K562 (cell line): ENCODE measurements at regions not wholly inside any gene's neighbourhood (a gene's known extent, or its start where the extent isn't known, plus 50 kb on each side); places are given as distances from the start of the nearest gene placed in this dataset.

Experiments used
- ATAC-seq: fragments of 200-7000 bp; cut with Tn5 transposase; 3 replicates; pipeline ENCODE4 v1.9.1; 2020; ENCODE audit warnings: moderate library complexity
- BruUV-seq: library from RNA; stranded (reverse); fragments of 400-500 nt; replicated peaks from 2 replicates; lab custom pipeline; 2021; lab: Mats Ljungman, UMichigan
- CTCF ChIA-PET: fragments of 300-600 bp; formaldehyde crosslinking; extraction: SDS; loops from one replicate; lab custom pipeline; 2021; ENCODE audit warnings: low intra/inter-chr PET ratio; lab: Yijun Ruan, JAX
- POLR2A ChIA-PET: fragments of 300-600, 350-650 bp; sonication (Branson Sonifier 250); formaldehyde crosslinking; extraction: SDS; loops from one replicate; lab custom pipeline; 2021; ENCODE audit warnings: antibody characterized with exemption, inconsistent platforms; lab: Yijun Ruan, JAX
- DNase-seq, 4 experiments: peaks; one replicate each; pipeline versions ENCODE4 v3.0.0 to v3.0.0-alpha.2; 2011 to 2018; ENCODE audit warnings: low spot score in 3 of 4, mixed read lengths in 3 of 4; ENCODE audit errors: extremely low read depth in 1 of 4
- FAIRE-seq: peaks from 2 replicates; lab custom pipeline; 2011; peaks lifted over from hg19 to GRCh38; lab: Jason Lieb, UNC
- H2AFZ ChIP-seq: 2 replicates; pipeline ENCODE4 v1.6.0; 2011; ENCODE audit warnings: low read depth, low read length, control low read depth, inconsistent platforms
- H3K27ac ChIP-seq: fragments of 200-600 bp; 3 replicates; pipeline ENCODE4 v1.8.0; 2011; ENCODE audit warnings: low read depth, mild to moderate bottlenecking, control low read depth, inconsistent platforms, low read length, moderate library complexity, mixed read lengths; ENCODE audit errors: extremely low read depth
- H3K27me3 ChIP-seq, 2 experiments: fragments of 300-600 bp in 1 of 2; 2 replicates in 1 of 2; 3 replicates in 1 of 2; pipeline versions ENCODE4 v1.6.0 to v1.8.0; 2011; ENCODE audit warnings: inconsistent platforms in 2 of 2, low read length in 2 of 2, mild to moderate bottlenecking in 1 of 2, mixed read lengths in 1 of 2, moderate library complexity in 1 of 2; ENCODE audit not compliant: control insufficient read depth in 2 of 2, insufficient read depth in 2 of 2
- H3K36me3 ChIP-seq: fragments of 300-600 bp; 3 replicates; pipeline ENCODE4 v1.8.0; 2011; ENCODE audit warnings: mild to moderate bottlenecking, low read length, inconsistent platforms; ENCODE audit not compliant: control insufficient read depth, insufficient read depth
- H3K4me1 ChIP-seq, 2 experiments: fragments of 200-600 bp in 1 of 2; replicated peaks in 1 of 2; 2 replicates in 1 of 2; 3 replicates in 1 of 2; pipeline versions ENCODE4 v1.5.1 to v1.8.0; 2011; ENCODE audit warnings: inconsistent platforms in 2 of 2, low read length in 2 of 2, mild to moderate bottlenecking in 1 of 2, mixed read lengths in 1 of 2, moderate library complexity in 1 of 2; ENCODE audit not compliant: control insufficient read depth in 2 of 2, insufficient read depth in 2 of 2
- H3K4me2 ChIP-seq: 2 replicates; pipeline ENCODE4 v1.6.1; 2011; ENCODE audit warnings: low read length, control low read depth, inconsistent platforms, mixed read lengths; ENCODE audit not compliant: insufficient read depth
- H3K4me3 ChIP-seq: fragments of 200-600 bp; sonication (generic), shearing (Covaris generic); 2 replicates; pipeline ENCODE4 v1.5.1; 2016; ENCODE audit warnings: control low read depth, inconsistent platforms
- H3K79me2 ChIP-seq: fragments of 200-600 bp; 3 replicates; pipeline ENCODE4 v1.8.0; 2011; ENCODE audit warnings: low read length, inconsistent platforms; ENCODE audit not compliant: control insufficient read depth, insufficient read depth
- H3K9ac ChIP-seq, 2 experiments: 2 replicates each; pipeline versions ENCODE4 v1.6.0 to v1.6.1; 2011; ENCODE audit warnings: low read depth in 2 of 2, low read length in 2 of 2, control low read depth in 1 of 2, inconsistent platforms in 1 of 2, mild to moderate bottlenecking in 1 of 2, mixed read lengths in 1 of 2; ENCODE audit not compliant: insufficient read depth in 1 of 2
- H3K9me1 ChIP-seq: one replicate; pipeline ENCODE4 v1.6.0; 2011; ENCODE audit warnings: inconsistent platforms, mild to moderate bottlenecking, low read length, moderate library complexity; ENCODE audit not compliant: control insufficient read depth, insufficient read depth
- H3K9me3 ChIP-seq: replicated peaks from 2 replicates; pipeline ENCODE4 v1.5.1; 2011; ENCODE audit warnings: low read depth, low read length, inconsistent platforms; ENCODE audit not compliant: control insufficient read depth, insufficient read depth
- H4K20me1 ChIP-seq: replicated peaks from 2 replicates; pipeline ENCODE4 v1.6.1; 2011; ENCODE audit warnings: low read length, inconsistent platforms, mixed read lengths; ENCODE audit not compliant: control insufficient read depth, insufficient read depth
- CTCF ChIP-seq, 3 experiments: IDR thresholded peaks in 2 of 3; conservative IDR thresholded peaks in 1 of 3; 2 replicates each; pipeline ENCODE4 v1.5.1; 2011 to 2012; ENCODE audit warnings: low read length in 3 of 3, mild to moderate bottlenecking in 3 of 3, control low read depth in 2 of 3, improper control_type of control experiment in 1 of 3, inconsistent platforms in 1 of 3, low read depth in 1 of 3, mixed read lengths in 1 of 3, moderate library complexity in 1 of 3; ENCODE audit not compliant: insufficient read depth in 2 of 3
- MCM7 ChIP-seq, 2 experiments: fragments of 450-650 bp; IDR thresholded peaks; 2 replicates each; pipeline ENCODE4 v1.6.1; 2016 to 2018
- PCBP1 ChIP-seq: fragments of 200-400 bp; formaldehyde crosslinking; IDR thresholded peaks from 2 replicates; pipeline ENCODE4 v1.6.1; 2018; ENCODE audit warnings: mild to moderate bottlenecking, low read depth, low read length; ENCODE audit not compliant: poor library complexity, severe bottlenecking
- SIN3A ChIP-seq, 2 experiments: fragments of 150-350 bp in 1 of 2; IDR thresholded peaks; 2 replicates each; pipeline ENCODE4 v1.6.1; 2011 to 2016; ENCODE audit warnings: borderline replicate concordance in 2 of 2, low read depth in 2 of 2, low read length in 2 of 2, mild to moderate bottlenecking in 2 of 2, moderate library complexity in 2 of 2; ENCODE audit not compliant: control insufficient read depth in 1 of 2
- SMC3 ChIP-seq: conservative IDR thresholded peaks from 2 replicates; pipeline ENCODE4 v1.6.1; 2011; ENCODE audit warnings: low read depth, low read length, improper control_type of control experiment; ENCODE audit not compliant: insufficient read depth
- XRCC5 ChIP-seq: fragments of 200-400 bp; formaldehyde crosslinking; IDR thresholded peaks from 2 replicates; pipeline ENCODE4 v1.6.1; 2017; ENCODE audit warnings: low read depth, mild to moderate bottlenecking, low read length
- ZBTB11 ChIP-seq, 3 experiments: fragments of 200-800 bp in 1 of 3; fragments of 250-450 bp in 1 of 3; fragments of 450-650 bp in 1 of 3; sonication (Bioruptor Pico) in 1 of 3; sonication (Bioruptor generic) in 1 of 3; formaldehyde crosslinking in 1 of 3; IDR thresholded peaks; 2 replicates each; pipeline versions ENCODE4 v1.6.1 to v1.8.0; 2016 to 2022; ENCODE audit warnings: mild to moderate bottlenecking in 2 of 3, missing genetic modification characterization in 2 of 3, missing compliant biosample characterization in 1 of 3, moderate library complexity in 1 of 3
- ZFP30 ChIP-seq: fragments of 250-450 bp; sonication (Bioruptor Pico); IDR thresholded peaks from 2 replicates; pipeline ENCODE4 v1.8.0; 2022; ENCODE audit warnings: moderate library complexity, mild to moderate bottlenecking, inconsistent platforms, borderline replicate concordance
- ZNF134 ChIP-seq: fragments of 250-450 bp; sonication (Bioruptor Pico); conservative IDR thresholded peaks from 2 replicates; pipeline ENCODE4 v1.4.0; 2020
- ZNF655 ChIP-seq: fragments of 250-450 bp; sonication (Bioruptor Pico); IDR thresholded peaks from 2 replicates; pipeline ENCODE4 v1.5.0; 2021
- WGBS: fragments of 100-300 bp; shearing (Covaris generic); methylation state at CpG from one replicate; pipeline ENCODE4 v1.1.6; 2016; ENCODE audit warnings: low coverage, mixed read lengths; ENCODE audit not compliant: insufficient coverage; ENCODE audit errors: missing lambda C conversion rate; 5-methylcytosine and 5-hydroxymethylcytosine counted together
- in situ Hi-C: fragments of 300-500 bp; cut with MboI; formaldehyde crosslinking; loops from 4 replicates; pipeline ENCODE4 v1.15.0; 2018; ENCODE audit warnings: inconsistent platforms, mixed read lengths
- intact Hi-C: fragments of 100-400 bp; cut with micrococcal nuclease; formaldehyde crosslinking; loops from 2 replicates; pipeline ENCODE4 v1.14.2; 2022

GRCh38 chr14:30005114-30005808 is 77.6 kb upstream of the PRKD1 start:
- no TSS peak for BruUV-seq
- H2AFZ ChIP-seq, result no peak overlapping the region
- no peaks in the 10 kb centered on the region for H4K20me1 ChIP-seq
- 0% methylated on average over 8 of the region's 8 CpGs for WGBS
- no peaks in the 10 kb centered on the region for H3K9me3 ChIP-seq
- no peaks in the 10 kb centered on the region for H3K27me3 ChIP-seq
- no peak overlapping the region for H3K4me3 ChIP-seq
- FAIRE-seq (no peak), ATAC-seq (peak; percentile 62; the same call in 2 of the 3 replicates), DNase-seq (peak; percentile 3 to 24 (median 8))
- no peaks in the 10 kb centered on the region for H3K79me2 ChIP-seq
- ChIA-PET CTCF (interaction anchor here (1.3 kb wide), 1 partner anchor 457 kb away, joined by 3 read pairs; no protein-coding TSS in a partner anchor), POLR2A (no interaction called here)
- H3K27ac ChIP-seq, result no peak overlapping the region
- intact Hi-C loops (loop anchor here (2.0 to 10.0 kb wide), 2 partner anchors 456 to 520 kb away; no protein-coding TSS in a partner anchor), in situ Hi-C loops (loop anchor here (25.0 kb wide), 1 partner anchor 443 kb away; no protein-coding TSS in a partner anchor)
- no peaks in the 10 kb centered on the region for H3K36me3 ChIP-seq
- H3K4me1 ChIP-seq, result no peaks in the 10 kb centered on the region
- no peak overlapping the region for H3K4me2 ChIP-seq
- H3K9ac ChIP-seq, result no peak overlapping the region
- no peaks in the 10 kb centered on the region for H3K9me1 ChIP-seq
- TF ChIP-seq MCM7 (IDR thresholded peaks at IDR 0.05) (no peak), XRCC5 (no peak), ZNF655 (CRISPR knock-in tag) (no peak), PCBP1 (no peak), SIN3A (IDR thresholded peaks at IDR 0.05; ENCODE audit: borderline replicate concordance in 2 of 2, control insufficient read depth in 1 of 2, low read depth in 2 of 2, low read length in 2 of 2) (no peak), ZBTB11 (CRISPR knock-in tag; IDR thresholded peaks at IDR 0.05) (no peak), CTCF (IDR thresholded peaks at IDR 0.05 in 2 of 3, conservative IDR thresholded peaks at IDR 0.05 in 1 of 3; ENCODE audit: insufficient read depth in 2 of 3, low read depth in 1 of 3, low read length in 3 of 3) (peak; percentile 15 to 51 (median 31); a peak in 3 of 6 replicates), ZFP30 (CRISPR knock-in tag) (no peak), ZNF134 (CRISPR knock-in tag) (no peak), SMC3 (0 out of 2 replicates have a peak, but pooled peaks have one; percentile 7)
